Prostate gland (tissue), 2 donors: ENCODE measurements at regions not wholly inside any gene's neighbourhood (a gene's known extent, or its start where the extent isn't known, plus 50 kb on each side); places are given as distances from the start of the nearest gene placed in this dataset.

ENCODE experiments used
- DNase-seq: peaks from one replicate; pipeline ENCODE4 v3.0.0-alpha.2; 2019; ENCODE audit warnings: low spot score
- H3K27ac ChIP-seq, 2 donors: fragments of 200-600 bp; sonication (generic); 2 replicates each; pipeline ENCODE4 v1.5.1; 2017 to 2019
- H3K27me3 ChIP-seq: fragments of 200-600 bp; sonication (generic); replicated peaks from 2 replicates; pipeline ENCODE4 v1.5.1; 2019; ENCODE audit not compliant: insufficient read depth
- H3K36me3 ChIP-seq, 2 donors: fragments of 200-600 bp; sonication (generic); 1 replicate in 1 of 2; 2 replicates in 1 of 2; pipeline versions ENCODE4 v1.5.1 to v1.8.1; 2017 to 2019
- H3K4me1 ChIP-seq: fragments of 200-600 bp; sonication (generic); replicated peaks from 2 replicates; pipeline ENCODE4 v1.5.1; 2019
- H3K4me3 ChIP-seq, 2 donors: fragments of 200-600 bp; sonication (generic); 2 replicates each; pipeline ENCODE4 v1.5.1; 2017 to 2019
- H3K9me3 ChIP-seq: fragments of 200-600 bp; sonication (generic); 2 replicates; pipeline ENCODE4 v1.5.1; 2017
- CTCF ChIP-seq, 4 experiments: fragments of 200-600 bp in 2 of 4; fragments of 450-650 bp in 2 of 4; sonication (generic) in 2 of 4; IDR thresholded peaks; 1 replicate in 3 of 4; 2 replicates in 1 of 4; pipeline ENCODE4 v1.5.1; 2016 to 2019; ENCODE audit warnings: antibody characterized with exemption in 4 of 4, mild to moderate bottlenecking in 2 of 4, moderate library complexity in 2 of 4
- POLR2A ChIP-seq: fragments of 450-650 bp; IDR thresholded peaks from one replicate; pipeline ENCODE4 v1.6.1; 2016; ENCODE audit warnings: antibody characterized with exemption, mild to moderate bottlenecking
- POLR2AphosphoS5 ChIP-seq: sonication (generic); formaldehyde crosslinking; IDR thresholded peaks from one replicate; pipeline ENCODE4 v1.6.1; 2017; ENCODE audit warnings: antibody characterized with exemption
- WGBS: methylation state at CpG from one replicate; pipeline ENCODE4 v1.1.5; 2018; 5-methylcytosine and 5-hydroxymethylcytosine counted together
- intact Hi-C: fragments of 100-400 bp; cut with DNase I; formaldehyde crosslinking; loops from one replicate; pipeline ENCODE4 v1.14.2; 2022

DNA sequence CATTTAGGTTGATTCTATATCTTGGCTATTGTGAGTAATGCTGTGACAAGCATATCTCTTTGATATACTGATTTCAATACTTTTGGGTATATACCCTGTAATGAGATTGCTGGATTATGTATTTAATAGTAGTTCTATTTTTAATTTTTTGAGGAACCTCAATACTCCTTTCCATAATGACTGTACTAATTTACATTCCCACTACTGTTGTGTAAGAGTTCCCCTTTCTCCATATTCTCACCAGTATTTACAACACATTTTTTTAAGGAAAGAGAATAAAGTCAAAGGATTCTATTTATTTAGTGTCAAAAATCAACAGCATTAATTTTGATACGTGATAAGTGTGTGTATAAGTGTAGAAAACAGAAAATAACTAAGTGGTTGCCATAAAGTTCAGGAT, 356.4 kb upstream of the EDIL3 start:
- H3K4me3 ChIP-seq = no peak overlapping the region
- intact Hi-C loops = no loop called here
- H3K27ac ChIP-seq = no peak overlapping the region
- no peaks in the 10 kb centered on the region for H3K4me1 ChIP-seq
- H3K36me3 ChIP-seq = no peaks in the 10 kb centered on the region
- no peak for DNase-seq
- 66% methylated on average over 1 of the region's 1 CpG for WGBS
- no peaks in the 10 kb centered on the region for H3K27me3 ChIP-seq
- TF ChIP-seq CTCF (IDR thresholded peaks at IDR 0.05) = no peak
- no peak for TF ChIP-seq POLR2A
- TF ChIP-seq POLR2AphosphoS5 = no peak
- H3K9me3 ChIP-seq = no peaks in the 10 kb centered on the region

DNA sequence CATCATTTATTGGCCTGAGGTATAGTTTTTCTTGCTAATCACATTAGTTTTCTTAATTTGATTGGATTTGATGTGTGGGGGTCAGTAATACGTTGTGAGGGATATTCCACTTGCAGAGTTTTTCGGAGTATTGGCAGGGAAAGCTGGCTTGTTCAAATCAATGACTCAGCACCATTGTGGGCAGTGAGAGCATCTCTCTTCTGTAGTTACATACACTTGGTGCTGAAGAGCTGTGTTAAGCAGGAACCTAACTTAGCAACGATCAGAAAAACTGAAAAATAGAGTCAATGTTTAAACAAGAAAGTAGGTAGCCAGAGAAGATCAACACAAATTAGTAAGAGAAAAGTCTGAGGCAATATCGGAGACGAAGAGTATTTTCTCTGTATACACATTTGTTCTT, 344.6 kb upstream of the EDIL3 start:
- no peaks in the 10 kb centered on the region for H3K36me3 ChIP-seq
- 68% methylated on average over 5 of the region's 5 CpGs for WGBS
- H3K27me3 ChIP-seq = no peaks in the 10 kb centered on the region
- intact Hi-C loops = no loop called here
- no peak overlapping the region for H3K27ac ChIP-seq
- H3K4me3 ChIP-seq = no peak overlapping the region
- no peak for DNase-seq
- TF ChIP-seq CTCF (IDR thresholded peaks at IDR 0.05) (no peak), POLR2AphosphoS5 (no peak), POLR2A (no peak)
- no peaks in the 10 kb centered on the region for H3K4me1 ChIP-seq
- no peaks in the 10 kb centered on the region for H3K9me3 ChIP-seq

DNA sequence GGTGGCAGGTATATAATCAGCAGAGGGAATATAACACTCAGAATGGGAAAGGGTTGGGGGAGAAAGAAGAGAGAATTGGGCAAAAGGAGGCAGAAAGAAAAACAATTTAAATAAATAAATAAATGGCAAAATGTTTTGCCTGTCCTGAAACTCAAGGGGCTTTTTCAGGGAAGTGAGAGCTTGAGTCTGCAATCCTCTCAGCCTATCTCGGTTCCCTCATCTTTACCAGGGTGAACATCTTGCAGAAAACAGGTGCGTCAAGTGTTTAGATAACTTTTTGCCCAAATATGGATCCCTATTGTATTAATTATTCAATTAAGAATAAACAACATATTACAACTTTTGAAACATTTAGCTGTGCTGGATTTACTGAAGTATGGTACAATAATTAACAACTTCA, 343.0 kb upstream of the EDIL3 start:
- Histone ChIP-seq H3K4me3 (no peak overlapping the region), H3K27me3 (no peaks in the 10 kb centered on the region), H3K36me3 (no peaks in the 10 kb centered on the region), H3K4me1 (no peaks in the 10 kb centered on the region), H3K27ac (no peak overlapping the region), H3K9me3 (no peaks in the 10 kb centered on the region)
- TF ChIP-seq POLR2A = no peak
- TF ChIP-seq POLR2AphosphoS5 = no peak
- TF ChIP-seq CTCF (IDR thresholded peaks at IDR 0.05) = no peak
- 96% methylated on average over 2 of the region's 2 CpGs for WGBS
- intact Hi-C loops = no loop called here
- no peak for DNase-seq

DNA sequence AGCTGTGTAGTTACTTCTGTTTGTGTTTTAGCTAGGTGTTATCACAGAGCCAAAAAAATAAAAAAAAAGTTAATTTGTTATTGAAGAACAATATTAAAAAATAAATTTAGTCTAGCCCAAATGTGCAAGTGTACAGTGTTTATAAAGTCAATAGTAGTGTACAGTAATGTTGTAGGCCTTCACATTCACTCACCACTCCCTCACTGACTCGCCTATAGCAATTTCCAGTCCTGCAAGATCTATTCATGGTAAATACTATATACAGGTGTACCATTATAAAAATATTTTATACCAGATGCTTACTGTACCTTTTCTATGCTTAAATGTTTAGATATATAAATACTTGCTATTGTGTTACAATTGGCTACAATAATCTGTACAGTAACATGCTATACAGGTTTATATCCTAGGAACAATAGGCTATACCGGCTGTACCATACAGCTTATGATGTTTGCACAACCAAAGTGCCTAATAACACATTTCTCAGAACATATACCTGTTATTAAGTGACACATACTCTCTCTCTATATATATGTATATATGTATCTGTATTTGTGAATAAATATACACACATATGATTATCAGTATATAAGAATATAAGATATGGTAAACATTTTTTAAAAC, 341.4 kb upstream of the EDIL3 start:
- H3K4me3 ChIP-seq = no peak overlapping the region
- H3K27me3 ChIP-seq = no peaks in the 10 kb centered on the region
- H3K4me1 ChIP-seq = no peaks in the 10 kb centered on the region
- no peak overlapping the region for H3K27ac ChIP-seq
- no peaks in the 10 kb centered on the region for H3K9me3 ChIP-seq
- 71% methylated on average over 2 of the region's 2 CpGs for WGBS
- TF ChIP-seq CTCF (IDR thresholded peaks at IDR 0.05) = no peak
- no peak for TF ChIP-seq POLR2AphosphoS5
- no peak for TF ChIP-seq POLR2A
- intact Hi-C loops = no loop called here
- H3K36me3 ChIP-seq = no peaks in the 10 kb centered on the region
- DNase-seq = no peak

- 88% methylated on average over 1 of the region's 1 CpG for WGBS
- Histone ChIP-seq H3K4me1 (no peaks in the 10 kb centered on the region), H3K27ac (no peak overlapping the region), H3K4me3 (no peak overlapping the region), H3K9me3 (no peaks in the 10 kb centered on the region), H3K36me3 (no peaks in the 10 kb centered on the region), H3K27me3 (no peaks in the 10 kb centered on the region)
- no peak for TF ChIP-seq CTCF (IDR thresholded peaks at IDR 0.05)
- TF ChIP-seq POLR2AphosphoS5 = no peak
- DNase-seq = no peak
- intact Hi-C loops = no loop called here
Measured at GRCh38 chr5:84724683-84725082, 340.0 kb upstream of the EDIL3 start.
